K562 (cell line): ENCODE measurements at regions not wholly inside any gene's neighbourhood (a gene's known extent, or its start where the extent isn't known, plus 50 kb on each side); places are given as distances from the start of the nearest gene placed in this dataset.

Experiments
- ATAC-seq: fragments of 200-7000 bp; cut with Tn5 transposase; 3 replicates; pipeline ENCODE4 v1.9.1; 2020; ENCODE audit warnings: moderate library complexity
- BruUV-seq: library from RNA; stranded (reverse); fragments of 400-500 nt; replicated peaks from 2 replicates; lab custom pipeline; 2021; lab: Mats Ljungman, UMichigan
- CTCF ChIA-PET: fragments of 300-600 bp; formaldehyde crosslinking; extraction: SDS; loops from one replicate; lab custom pipeline; 2021; ENCODE audit warnings: low intra/inter-chr PET ratio; lab: Yijun Ruan, JAX
- POLR2A ChIA-PET: fragments of 300-600, 350-650 bp; sonication (Branson Sonifier 250); formaldehyde crosslinking; extraction: SDS; loops from one replicate; lab custom pipeline; 2021; ENCODE audit warnings: antibody characterized with exemption, inconsistent platforms; lab: Yijun Ruan, JAX
- DNase-seq, 4 experiments: peaks; one replicate each; pipeline versions ENCODE4 v3.0.0 to v3.0.0-alpha.2; 2011 to 2018; ENCODE audit warnings: low spot score in 3 of 4, mixed read lengths in 3 of 4; ENCODE audit errors: extremely low read depth in 1 of 4
- FAIRE-seq: peaks from 2 replicates; lab custom pipeline; 2011; peaks lifted over from hg19 to GRCh38; lab: Jason Lieb, UNC
- H2AFZ ChIP-seq: 2 replicates; pipeline ENCODE4 v1.6.0; 2011; ENCODE audit warnings: low read depth, low read length, control low read depth, inconsistent platforms
- H3K27ac ChIP-seq: fragments of 200-600 bp; 3 replicates; pipeline ENCODE4 v1.8.0; 2011; ENCODE audit warnings: low read depth, mild to moderate bottlenecking, control low read depth, inconsistent platforms, low read length, moderate library complexity, mixed read lengths; ENCODE audit errors: extremely low read depth
- H3K27me3 ChIP-seq, 2 experiments: fragments of 300-600 bp in 1 of 2; 2 replicates in 1 of 2; 3 replicates in 1 of 2; pipeline versions ENCODE4 v1.6.0 to v1.8.0; 2011; ENCODE audit warnings: inconsistent platforms in 2 of 2, low read length in 2 of 2, mild to moderate bottlenecking in 1 of 2, mixed read lengths in 1 of 2, moderate library complexity in 1 of 2; ENCODE audit not compliant: control insufficient read depth in 2 of 2, insufficient read depth in 2 of 2
- H3K36me3 ChIP-seq: fragments of 300-600 bp; 3 replicates; pipeline ENCODE4 v1.8.0; 2011; ENCODE audit warnings: mild to moderate bottlenecking, low read length, inconsistent platforms; ENCODE audit not compliant: control insufficient read depth, insufficient read depth
- H3K4me1 ChIP-seq, 2 experiments: fragments of 200-600 bp in 1 of 2; replicated peaks in 1 of 2; 2 replicates in 1 of 2; 3 replicates in 1 of 2; pipeline versions ENCODE4 v1.5.1 to v1.8.0; 2011; ENCODE audit warnings: inconsistent platforms in 2 of 2, low read length in 2 of 2, mild to moderate bottlenecking in 1 of 2, mixed read lengths in 1 of 2, moderate library complexity in 1 of 2; ENCODE audit not compliant: control insufficient read depth in 2 of 2, insufficient read depth in 2 of 2
- H3K4me2 ChIP-seq: 2 replicates; pipeline ENCODE4 v1.6.1; 2011; ENCODE audit warnings: low read length, control low read depth, inconsistent platforms, mixed read lengths; ENCODE audit not compliant: insufficient read depth
- H3K4me3 ChIP-seq: fragments of 200-600 bp; sonication (generic), shearing (Covaris generic); 2 replicates; pipeline ENCODE4 v1.5.1; 2016; ENCODE audit warnings: control low read depth, inconsistent platforms
- H3K79me2 ChIP-seq: fragments of 200-600 bp; 3 replicates; pipeline ENCODE4 v1.8.0; 2011; ENCODE audit warnings: low read length, inconsistent platforms; ENCODE audit not compliant: control insufficient read depth, insufficient read depth
- H3K9ac ChIP-seq, 2 experiments: 2 replicates each; pipeline versions ENCODE4 v1.6.0 to v1.6.1; 2011; ENCODE audit warnings: low read depth in 2 of 2, low read length in 2 of 2, control low read depth in 1 of 2, inconsistent platforms in 1 of 2, mild to moderate bottlenecking in 1 of 2, mixed read lengths in 1 of 2; ENCODE audit not compliant: insufficient read depth in 1 of 2
- H3K9me1 ChIP-seq: one replicate; pipeline ENCODE4 v1.6.0; 2011; ENCODE audit warnings: inconsistent platforms, mild to moderate bottlenecking, low read length, moderate library complexity; ENCODE audit not compliant: control insufficient read depth, insufficient read depth
- H3K9me3 ChIP-seq: replicated peaks from 2 replicates; pipeline ENCODE4 v1.5.1; 2011; ENCODE audit warnings: low read depth, low read length, inconsistent platforms; ENCODE audit not compliant: control insufficient read depth, insufficient read depth
- H4K20me1 ChIP-seq: replicated peaks from 2 replicates; pipeline ENCODE4 v1.6.1; 2011; ENCODE audit warnings: low read length, inconsistent platforms, mixed read lengths; ENCODE audit not compliant: control insufficient read depth, insufficient read depth
- JUN ChIP-seq, 2 experiments: sonication (generic) in 1 of 2; formaldehyde crosslinking in 1 of 2; IDR thresholded peaks; 2 replicates each; pipeline versions ENCODE4 v1.6.1 to v1.8.0; 2012 to 2022; ENCODE audit warnings: borderline replicate concordance in 2 of 2, mild to moderate bottlenecking in 2 of 2, improper control_type of control experiment in 1 of 2, low read depth in 1 of 2, low read length in 1 of 2, missing genetic modification reagents in 1 of 2
- PTBP1 ChIP-seq: fragments of 200-400 bp; formaldehyde crosslinking; IDR thresholded peaks from 2 replicates; pipeline ENCODE4 v1.6.1; 2017; ENCODE audit warnings: low read depth, low read length
- SOX6 ChIP-seq: fragments of 450-650 bp; IDR thresholded peaks from 2 replicates; pipeline ENCODE4 v1.6.1; 2014; ENCODE audit warnings: mild to moderate bottlenecking
- TEAD4 ChIP-seq, 2 experiments: sonication (generic) in 1 of 2; formaldehyde crosslinking in 1 of 2; IDR thresholded peaks; 2 replicates each; pipeline versions ENCODE4 v1.6.1 to v1.8.0; 2012 to 2022; ENCODE audit warnings: borderline replicate concordance in 1 of 2, inconsistent platforms in 1 of 2, low read length in 1 of 2, mild to moderate bottlenecking in 1 of 2, missing genetic modification reagents in 1 of 2
- THRAP3 ChIP-seq: fragments of 450-650 bp; IDR thresholded peaks from 2 replicates; pipeline ENCODE4 v1.6.1; 2016; ENCODE audit warnings: mild to moderate bottlenecking, inconsistent platforms, borderline replicate concordance
- ZNF75A ChIP-seq: fragments of 450-650 bp; formaldehyde crosslinking; IDR thresholded peaks from 2 replicates; pipeline ENCODE4 v1.4.0; 2020; ENCODE audit warnings: mild to moderate bottlenecking
- WGBS: fragments of 100-300 bp; shearing (Covaris generic); methylation state at CpG from one replicate; pipeline ENCODE4 v1.1.6; 2016; ENCODE audit warnings: low coverage, mixed read lengths; ENCODE audit not compliant: insufficient coverage; ENCODE audit errors: missing lambda C conversion rate; 5-methylcytosine and 5-hydroxymethylcytosine counted together
- in situ Hi-C: fragments of 300-500 bp; cut with MboI; formaldehyde crosslinking; loops from 4 replicates; pipeline ENCODE4 v1.15.0; 2018; ENCODE audit warnings: inconsistent platforms, mixed read lengths
- intact Hi-C: fragments of 100-400 bp; cut with micrococcal nuclease; formaldehyde crosslinking; loops from 2 replicates; pipeline ENCODE4 v1.14.2; 2022
- TF ChIP-seq, protein P1 (sequence below): fragments of 250-450 bp; sonication (Bioruptor Pico); IDR thresholded peaks from 2 replicates; pipeline ENCODE4 v1.8.0; 2021; ENCODE audit warnings: borderline replicate concordance, mild to moderate bottlenecking, moderate library complexity; ENCODE audit not compliant: poor library complexity, severe bottlenecking
- TF ChIP-seq, protein P2 (sequence below): fragments of 450-650 bp; IDR thresholded peaks from 2 replicates; pipeline ENCODE4 v1.6.1; 2017; ENCODE audit warnings: mild to moderate bottlenecking, moderate library complexity
- TF ChIP-seq, protein P3 (sequence below): sonication (generic); formaldehyde crosslinking; IDR thresholded peaks from 2 replicates; pipeline ENCODE4 v1.8.1; 2023; ENCODE audit warnings: mild to moderate bottlenecking, missing genetic modification reagents, moderate library complexity
- TF ChIP-seq, protein P4 (sequence below), 2 experiments: fragments of 250-450 bp in 1 of 2; fragments of 450-650 bp in 1 of 2; sonication (Bioruptor Pico) in 1 of 2; IDR thresholded peaks; 2 replicates each; pipeline versions ENCODE4 v1.6.1 to v1.8.0; 2016 to 2021; ENCODE audit warnings: mild to moderate bottlenecking in 2 of 2, moderate library complexity in 2 of 2, missing compliant biosample characterization in 1 of 2, missing genetic modification characterization in 1 of 2
- TF ChIP-seq, protein P5 (sequence below): fragments of 250-450 bp; sonication (Bioruptor Pico); IDR thresholded peaks from 2 replicates; pipeline ENCODE4 v1.4.0; 2020; ENCODE audit warnings: mild to moderate bottlenecking, moderate library complexity
- TF ChIP-seq, protein P6 (sequence below), 2 experiments: IDR thresholded peaks in 1 of 2; conservative IDR thresholded peaks in 1 of 2; 2 replicates each; pipeline ENCODE4 v1.6.1; 2016; ENCODE audit warnings: low read depth in 2 of 2, mild to moderate bottlenecking in 1 of 2, missing compliant biosample characterization in 1 of 2, missing genetic modification characterization in 1 of 2, moderate library complexity in 1 of 2

DNA sequence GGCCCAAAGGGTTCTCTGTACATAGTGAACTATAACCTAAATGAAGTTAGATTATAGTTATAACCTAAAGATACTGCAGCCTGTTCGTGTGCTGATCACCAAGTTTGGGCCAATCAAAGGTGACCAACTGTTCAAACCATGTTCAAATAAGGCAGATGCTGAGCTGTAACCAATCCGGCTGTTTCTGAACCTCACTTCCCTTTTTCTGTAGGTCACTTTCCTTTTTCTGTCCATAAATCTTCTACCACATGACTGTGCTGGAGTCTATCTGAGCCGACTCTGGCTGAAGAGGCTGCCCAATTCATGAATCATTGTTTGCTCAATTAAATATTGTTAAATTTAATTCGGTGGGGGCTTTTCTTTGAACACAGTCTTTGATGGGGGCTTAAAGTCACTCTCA is 1920.2 kb downstream of the MAT2B start:
- DNase-seq (no peak), FAIRE-seq (no peak), ATAC-seq (no peak)
- Histone ChIP-seq H4K20me1 (no peaks in the 10 kb centered on the region), H3K4me2 (no peak overlapping the region), H3K4me3 (no peak overlapping the region), H3K27me3 (no peaks in the 10 kb centered on the region), H3K4me1 (no peaks in the 10 kb centered on the region), H3K9me1 (no peaks in the 10 kb centered on the region), H2AFZ (no peak overlapping the region), H3K36me3 (no peaks in the 10 kb centered on the region), H3K9me3 (no peaks in the 10 kb centered on the region), H3K27ac (no peak overlapping the region), H3K9ac (no peak overlapping the region), H3K79me2 (no peaks in the 10 kb centered on the region)
- CTCF ChIA-PET: no interaction called here
- in situ Hi-C loops (no loop called here), intact Hi-C loops (no loop called here)
- POLR2A ChIA-PET: no interaction called here
- WGBS: 0% methylated on average over 4 of the region's 4 CpGs
- no TSS peak for BruUV-seq
- TF ChIP-seq ZNF75A (CRISPR knock-in tag) (no peak), JUN (IDR thresholded peaks at IDR 0.05; ENCODE audit: borderline replicate concordance, low read depth, low read length) (no peak), JUN (CRISPR knock-in tag; IDR thresholded peaks at IDR 0.05; ENCODE audit: borderline replicate concordance) (no peak), SOX6 (no peak), THRAP3 (no peak), PTBP1 (no peak), TEAD4 (IDR thresholded peaks at IDR 0.05; ENCODE audit: low read length) (no peak), TEAD4 (CRISPR knock-in tag; IDR thresholded peaks at IDR 0.05; ENCODE audit: borderline replicate concordance) (no peak)
- TF ChIP-seq, protein P1, sequence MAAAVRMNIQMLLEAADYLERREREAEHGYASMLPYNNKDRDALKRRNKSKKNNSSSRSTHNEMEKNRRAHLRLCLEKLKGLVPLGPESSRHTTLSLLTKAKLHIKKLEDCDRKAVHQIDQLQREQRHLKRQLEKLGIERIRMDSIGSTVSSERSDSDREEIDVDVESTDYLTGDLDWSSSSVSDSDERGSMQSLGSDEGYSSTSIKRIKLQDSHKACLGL (CRISPR knock-in tag): no peak
- TF ChIP-seq, protein P2, sequence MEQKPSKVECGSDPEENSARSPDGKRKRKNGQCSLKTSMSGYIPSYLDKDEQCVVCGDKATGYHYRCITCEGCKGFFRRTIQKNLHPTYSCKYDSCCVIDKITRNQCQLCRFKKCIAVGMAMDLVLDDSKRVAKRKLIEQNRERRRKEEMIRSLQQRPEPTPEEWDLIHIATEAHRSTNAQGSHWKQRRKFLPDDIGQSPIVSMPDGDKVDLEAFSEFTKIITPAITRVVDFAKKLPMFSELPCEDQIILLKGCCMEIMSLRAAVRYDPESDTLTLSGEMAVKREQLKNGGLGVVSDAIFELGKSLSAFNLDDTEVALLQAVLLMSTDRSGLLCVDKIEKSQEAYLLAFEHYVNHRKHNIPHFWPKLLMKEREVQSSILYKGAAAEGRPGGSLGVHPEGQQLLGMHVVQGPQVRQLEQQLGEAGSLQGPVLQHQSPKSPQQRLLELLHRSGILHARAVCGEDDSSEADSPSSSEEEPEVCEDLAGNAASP: no peak
- TF ChIP-seq, protein P3, sequence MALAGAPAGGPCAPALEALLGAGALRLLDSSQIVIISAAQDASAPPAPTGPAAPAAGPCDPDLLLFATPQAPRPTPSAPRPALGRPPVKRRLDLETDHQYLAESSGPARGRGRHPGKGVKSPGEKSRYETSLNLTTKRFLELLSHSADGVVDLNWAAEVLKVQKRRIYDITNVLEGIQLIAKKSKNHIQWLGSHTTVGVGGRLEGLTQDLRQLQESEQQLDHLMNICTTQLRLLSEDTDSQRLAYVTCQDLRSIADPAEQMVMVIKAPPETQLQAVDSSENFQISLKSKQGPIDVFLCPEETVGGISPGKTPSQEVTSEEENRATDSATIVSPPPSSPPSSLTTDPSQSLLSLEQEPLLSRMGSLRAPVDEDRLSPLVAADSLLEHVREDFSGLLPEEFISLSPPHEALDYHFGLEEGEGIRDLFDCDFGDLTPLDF (CRISPR knock-in tag): no peak
- TF ChIP-seq, protein P4, sequence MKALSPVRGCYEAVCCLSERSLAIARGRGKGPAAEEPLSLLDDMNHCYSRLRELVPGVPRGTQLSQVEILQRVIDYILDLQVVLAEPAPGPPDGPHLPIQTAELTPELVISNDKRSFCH (CRISPR knock-in tag; IDR thresholded peaks at IDR 0.05): no peak
- TF ChIP-seq, protein P4 (tag; IDR thresholded peaks at IDR 0.05): no peak
- TF ChIP-seq, protein P5, sequence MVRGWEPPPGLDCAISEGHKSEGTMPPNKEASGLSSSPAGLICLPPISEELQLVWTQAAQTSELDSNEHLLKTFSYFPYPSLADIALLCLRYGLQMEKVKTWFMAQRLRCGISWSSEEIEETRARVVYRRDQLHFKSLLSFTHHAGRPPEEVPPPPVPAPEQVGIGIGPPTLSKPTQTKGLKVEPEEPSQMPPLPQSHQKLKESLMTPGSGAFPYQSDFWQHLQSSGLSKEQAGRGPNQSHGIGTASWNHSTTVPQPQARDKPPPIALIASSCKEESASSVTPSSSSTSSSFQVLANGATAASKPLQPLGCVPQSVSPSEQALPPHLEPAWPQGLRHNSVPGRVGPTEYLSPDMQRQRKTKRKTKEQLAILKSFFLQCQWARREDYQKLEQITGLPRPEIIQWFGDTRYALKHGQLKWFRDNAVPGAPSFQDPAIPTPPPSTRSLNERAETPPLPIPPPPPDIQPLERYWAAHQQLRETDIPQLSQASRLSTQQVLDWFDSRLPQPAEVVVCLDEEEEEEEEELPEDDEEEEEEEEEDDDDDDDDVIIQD (CRISPR knock-in tag): no peak
- TF ChIP-seq, protein P6, sequence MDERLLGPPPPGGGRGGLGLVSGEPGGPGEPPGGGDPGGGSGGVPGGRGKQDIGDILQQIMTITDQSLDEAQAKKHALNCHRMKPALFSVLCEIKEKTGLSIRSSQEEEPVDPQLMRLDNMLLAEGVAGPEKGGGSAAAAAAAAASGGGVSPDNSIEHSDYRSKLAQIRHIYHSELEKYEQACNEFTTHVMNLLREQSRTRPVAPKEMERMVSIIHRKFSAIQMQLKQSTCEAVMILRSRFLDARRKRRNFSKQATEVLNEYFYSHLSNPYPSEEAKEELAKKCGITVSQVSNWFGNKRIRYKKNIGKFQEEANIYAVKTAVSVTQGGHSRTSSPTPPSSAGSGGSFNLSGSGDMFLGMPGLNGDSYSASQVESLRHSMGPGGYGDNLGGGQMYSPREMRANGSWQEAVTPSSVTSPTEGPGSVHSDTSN (CRISPR knock-in tag; IDR thresholded peaks at IDR 0.05; ENCODE audit: low read depth): no peak
- TF ChIP-seq, protein P6 (tag; conservative IDR thresholded peaks at IDR 0.05; ENCODE audit: low read depth): no peak
